Fibroblast of lung (primary cell): ENCODE measurements at regions not wholly inside any gene's neighbourhood (a gene's known extent, or its start where the extent isn't known, plus 50 kb on each side); places are given as distances from the start of the nearest gene placed in this dataset.

ENCODE experiments used
- DNase-seq, 2 donors: peaks; one replicate each; pipeline versions ENCODE4 v3.0.0 to v3.0.0-alpha.2; 2010; ENCODE audit warnings: low read depth in 2 of 2
- H2AFZ ChIP-seq: 2 replicates; pipeline ENCODE4 v1.5.1; 2012; ENCODE audit warnings: low read length, control low read depth, inconsistent platforms
- H3K27ac ChIP-seq: 2 replicates; pipeline ENCODE4 v1.5.1; 2011; ENCODE audit warnings: low read length, control low read depth; ENCODE audit not compliant: insufficient read depth
- H3K27me3 ChIP-seq: 2 replicates; pipeline ENCODE4 v1.5.1; 2011; ENCODE audit warnings: mild to moderate bottlenecking, low read length; ENCODE audit not compliant: control insufficient read depth, insufficient read depth
- H3K36me3 ChIP-seq: 2 replicates; pipeline ENCODE4 v1.5.1; 2011; ENCODE audit warnings: low read length; ENCODE audit not compliant: control insufficient read depth, insufficient read depth
- H3K4me1 ChIP-seq: 2 replicates; pipeline ENCODE4 v1.5.1; 2011; ENCODE audit warnings: low read length; ENCODE audit not compliant: control insufficient read depth, insufficient read depth; ENCODE audit errors: extremely low read depth
- H3K4me2 ChIP-seq: 2 replicates; pipeline ENCODE4 v1.5.1; 2011; ENCODE audit warnings: low read length, control low read depth; ENCODE audit not compliant: insufficient read depth; ENCODE audit errors: extremely low read depth
- H3K4me3 ChIP-seq, 4 experiments: fragments of 200-600 bp in 1 of 4; sonication (generic) in 1 of 4; replicated peaks in 1 of 4; 2 replicates each; pipeline ENCODE4 v1.5.1; 2011 to 2016; ENCODE audit warnings: low read length in 4 of 4, low read depth in 3 of 4, mild to moderate bottlenecking in 3 of 4, control low read depth in 2 of 4, inconsistent platforms in 1 of 4, mixed read lengths in 1 of 4; ENCODE audit not compliant: insufficient read depth in 1 of 4; ENCODE audit errors: control extremely low read depth in 1 of 4
- H3K79me2 ChIP-seq: 2 replicates; pipeline ENCODE4 v1.5.1; 2012; ENCODE audit warnings: mild to moderate bottlenecking, low read length, inconsistent platforms; ENCODE audit not compliant: control insufficient read depth, insufficient read depth
- H3K9ac ChIP-seq: 2 replicates; pipeline ENCODE4 v1.5.1; 2011; ENCODE audit warnings: mild to moderate bottlenecking, low read length, control low read depth; ENCODE audit not compliant: insufficient read depth
- H3K9me3 ChIP-seq: 2 replicates; pipeline ENCODE4 v1.5.1; 2012; ENCODE audit warnings: low read depth, low read length; ENCODE audit not compliant: control insufficient read depth, insufficient read depth
- H4K20me1 ChIP-seq: 2 replicates; pipeline ENCODE4 v1.5.1; 2011; ENCODE audit warnings: low read length; ENCODE audit not compliant: control insufficient read depth, insufficient read depth; ENCODE audit errors: extremely low read depth
- EZH2 ChIP-seq: IDR thresholded peaks from 2 replicates; pipeline ENCODE4 v1.5.1; 2012; ENCODE audit warnings: low read length, control low read depth, mild to moderate bottlenecking; ENCODE audit errors: missing control alignments
- TF ChIP-seq, protein P1 (sequence below), 2 donors: IDR thresholded peaks in 1 of 2; conservative IDR thresholded peaks in 1 of 2; 1 replicate in 1 of 2; 2 replicates in 1 of 2; pipeline ENCODE4 v1.5.1; 2011 to 2012; ENCODE audit warnings: low read length in 2 of 2, control low read depth in 1 of 2, inconsistent platforms in 1 of 2, low read depth in 1 of 2, mild to moderate bottlenecking in 1 of 2

DNA sequence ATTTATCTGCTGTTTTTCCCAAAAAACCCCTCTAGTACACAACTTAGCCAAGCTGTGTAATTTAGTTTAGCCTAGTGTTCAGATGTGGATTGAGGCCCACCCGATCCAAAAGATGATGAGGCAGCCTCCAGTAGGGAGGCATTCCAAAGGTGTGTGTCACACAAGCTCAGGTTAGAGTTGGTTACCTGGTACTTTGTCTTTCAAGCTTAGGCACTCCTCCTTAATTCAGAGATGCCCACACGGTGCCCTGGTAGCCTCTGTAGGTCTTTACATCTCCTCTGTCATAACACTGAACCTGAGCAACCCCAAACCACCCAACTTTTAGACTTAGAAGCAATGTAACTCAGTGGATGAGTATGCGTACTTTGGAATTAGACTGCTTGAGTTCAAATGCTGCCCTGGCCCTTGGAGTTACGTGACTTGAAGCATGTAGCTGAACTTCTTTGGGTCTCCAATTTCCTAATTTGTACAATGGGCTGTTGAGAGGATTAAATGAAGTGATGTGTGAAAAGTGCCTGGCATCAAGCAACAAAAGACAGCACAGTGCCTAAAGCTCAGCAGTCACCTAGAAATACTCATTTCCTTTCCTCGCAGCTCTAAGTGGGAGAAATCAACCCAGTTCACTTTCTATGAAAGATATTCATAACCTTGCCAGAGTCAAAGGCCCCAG lies 284.6 kb upstream of the RARB start:
- H3K4me1 ChIP-seq: no peaks in the 10 kb centered on the region
- H4K20me1 ChIP-seq: no peaks in the 10 kb centered on the region
- H3K4me3 ChIP-seq: no peak overlapping the region
- H2AFZ ChIP-seq: no peak overlapping the region
- no peak for DNase-seq
- no peak overlapping the region for H3K4me2 ChIP-seq
- no peaks in the 10 kb centered on the region for H3K79me2 ChIP-seq
- no peaks in the 10 kb centered on the region for H3K36me3 ChIP-seq
- TF ChIP-seq, protein P1, sequence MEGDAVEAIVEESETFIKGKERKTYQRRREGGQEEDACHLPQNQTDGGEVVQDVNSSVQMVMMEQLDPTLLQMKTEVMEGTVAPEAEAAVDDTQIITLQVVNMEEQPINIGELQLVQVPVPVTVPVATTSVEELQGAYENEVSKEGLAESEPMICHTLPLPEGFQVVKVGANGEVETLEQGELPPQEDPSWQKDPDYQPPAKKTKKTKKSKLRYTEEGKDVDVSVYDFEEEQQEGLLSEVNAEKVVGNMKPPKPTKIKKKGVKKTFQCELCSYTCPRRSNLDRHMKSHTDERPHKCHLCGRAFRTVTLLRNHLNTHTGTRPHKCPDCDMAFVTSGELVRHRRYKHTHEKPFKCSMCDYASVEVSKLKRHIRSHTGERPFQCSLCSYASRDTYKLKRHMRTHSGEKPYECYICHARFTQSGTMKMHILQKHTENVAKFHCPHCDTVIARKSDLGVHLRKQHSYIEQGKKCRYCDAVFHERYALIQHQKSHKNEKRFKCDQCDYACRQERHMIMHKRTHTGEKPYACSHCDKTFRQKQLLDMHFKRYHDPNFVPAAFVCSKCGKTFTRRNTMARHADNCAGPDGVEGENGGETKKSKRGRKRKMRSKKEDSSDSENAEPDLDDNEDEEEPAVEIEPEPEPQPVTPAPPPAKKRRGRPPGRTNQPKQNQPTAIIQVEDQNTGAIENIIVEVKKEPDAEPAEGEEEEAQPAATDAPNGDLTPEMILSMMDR (conservative IDR thresholded peaks at IDR 0.05 in 1 of 2, IDR thresholded peaks at IDR 0.05 in 1 of 2; ENCODE audit: low read depth in 1 of 2, low read length in 2 of 2): no peak
- no peak for TF ChIP-seq EZH2
- H3K27ac ChIP-seq: no peak overlapping the region
- no peaks in the 10 kb centered on the region for H3K9me3 ChIP-seq
- no peak overlapping the region for H3K9ac ChIP-seq
- no peaks in the 10 kb centered on the region for H3K27me3 ChIP-seq

DNA sequence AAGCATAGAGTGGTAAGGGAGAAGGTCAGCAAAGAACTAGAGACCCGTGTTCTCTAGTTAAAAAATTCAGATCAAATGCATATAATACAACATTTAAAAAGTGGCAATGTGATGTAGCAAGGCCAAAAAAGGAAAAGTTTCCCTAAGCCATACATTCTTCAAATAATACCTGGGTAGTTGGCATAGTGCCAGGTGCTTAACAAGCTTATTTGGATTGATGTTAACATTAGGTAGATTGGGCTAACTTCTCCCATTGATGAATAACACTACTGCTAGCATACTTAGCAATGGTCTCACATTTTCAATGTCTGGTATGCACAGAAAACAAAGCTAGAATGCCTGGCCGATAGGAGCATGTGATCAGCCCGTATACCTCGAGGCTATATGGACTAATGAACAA lies 283.6 kb upstream of the RARB start:
- no peak overlapping the region for H3K4me3 ChIP-seq
- no peaks in the 10 kb centered on the region for H3K79me2 ChIP-seq
- H3K9ac ChIP-seq: no peak overlapping the region
- TF ChIP-seq, protein P1 (conservative IDR thresholded peaks at IDR 0.05 in 1 of 2, IDR thresholded peaks at IDR 0.05 in 1 of 2; ENCODE audit: low read depth in 1 of 2, low read length in 2 of 2): no peak
- no peak for TF ChIP-seq EZH2
- no peaks in the 10 kb centered on the region for H3K36me3 ChIP-seq
- no peak overlapping the region for H3K4me2 ChIP-seq
- no peaks in the 10 kb centered on the region for H3K4me1 ChIP-seq
- no peaks in the 10 kb centered on the region for H3K9me3 ChIP-seq
- no peak for DNase-seq
- no peak overlapping the region for H3K27ac ChIP-seq
- H4K20me1 ChIP-seq: no peaks in the 10 kb centered on the region
- H3K27me3 ChIP-seq: no peaks in the 10 kb centered on the region
- no peak overlapping the region for H2AFZ ChIP-seq

DNA sequence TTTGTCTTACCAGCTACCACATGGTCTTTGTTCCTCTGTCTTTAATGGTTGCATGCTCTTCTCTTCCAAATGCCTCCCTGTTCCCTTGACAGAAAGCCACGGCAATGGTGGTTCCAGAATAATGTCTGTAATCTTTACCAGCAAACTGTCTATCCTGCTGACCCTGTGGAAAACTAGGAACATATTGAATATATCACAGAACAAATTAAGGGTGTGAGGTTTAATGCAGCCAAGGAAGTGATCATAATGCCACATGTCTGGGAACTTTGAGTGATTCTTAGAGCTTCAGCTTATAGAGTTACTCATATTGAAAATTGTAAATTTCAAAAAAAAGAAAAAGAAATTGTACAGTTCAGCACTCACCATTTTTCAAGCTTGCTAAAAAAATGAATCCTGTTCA lies 282.9 kb upstream of the RARB start:
- Histone ChIP-seq H3K36me3 (no peaks in the 10 kb centered on the region), H3K4me1 (no peaks in the 10 kb centered on the region), H2AFZ (no peak overlapping the region), H3K4me2 (no peak overlapping the region), H3K27ac (no peak overlapping the region), H4K20me1 (no peaks in the 10 kb centered on the region), H3K9me3 (no peaks in the 10 kb centered on the region), H3K4me3 (no peak overlapping the region), H3K79me2 (no peaks in the 10 kb centered on the region), H3K9ac (no peak overlapping the region), H3K27me3 (no peaks in the 10 kb centered on the region)
- DNase-seq: no peak
- TF ChIP-seq EZH2: no peak
- TF ChIP-seq, protein P1 (conservative IDR thresholded peaks at IDR 0.05 in 1 of 2, IDR thresholded peaks at IDR 0.05 in 1 of 2; ENCODE audit: low read depth in 1 of 2, low read length in 2 of 2): no peak
